Left renal cortex interstitium (tissue), 4 donors: ENCODE measurements at regions not wholly inside any gene's neighbourhood (a gene's known extent, or its start where the extent isn't known, plus 50 kb on each side); places are given as distances from the start of the nearest gene placed in this dataset.
"Not testable (repeated sequence)": the region's sequence is repeated elsewhere in the genome, so short reads cannot be mapped to it uniquely, and the experiment has no call there.

Experiments used
- DNase-seq, 4 donors: peaks; one replicate each; pipeline ENCODE4 v3.0.0-alpha.2; 2013; ENCODE audit warnings: low read depth in 4 of 4, low spot score in 2 of 4, missing footprints in 1 of 4

DNA sequence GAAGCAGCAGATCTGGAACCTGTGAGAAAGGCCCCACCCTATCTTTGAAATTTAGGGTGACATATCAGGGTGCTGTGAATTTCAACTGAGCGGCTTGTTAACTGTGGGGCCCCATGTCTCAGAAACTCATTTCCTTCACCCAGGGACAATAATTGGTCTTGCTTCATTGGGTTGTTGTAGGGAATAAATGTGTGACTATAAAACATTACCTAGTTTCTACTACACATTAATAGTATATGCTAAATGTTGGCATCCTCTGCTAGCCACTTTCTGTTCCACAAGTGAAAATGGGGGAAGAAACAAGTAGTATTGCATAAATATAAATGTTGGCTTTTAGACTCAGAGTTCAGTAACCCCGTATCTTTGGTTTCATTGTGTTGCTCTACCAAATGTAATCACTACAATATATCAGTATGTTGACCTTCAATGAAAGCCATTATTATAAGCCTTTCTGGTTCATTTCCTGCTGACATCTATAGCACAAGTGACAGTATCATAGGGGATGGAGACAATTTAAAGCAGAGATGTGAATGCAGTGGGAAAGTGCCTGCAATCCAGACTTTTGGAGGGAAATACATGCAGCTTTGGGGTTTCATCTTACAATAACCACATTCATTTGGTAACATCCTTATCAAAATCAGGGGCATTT lies 905.5 kb upstream of the RAG2 start:
- DNase-seq, result no peak

GRCh38 chr11:37502202-37502601 lies 904.2 kb upstream of the RAG2 start:
- no peak for DNase-seq

- DNase-seq, result no peak
Measured at GRCh38 chr11:37500425-37500824, 902.4 kb upstream of the RAG2 start.

DNA sequence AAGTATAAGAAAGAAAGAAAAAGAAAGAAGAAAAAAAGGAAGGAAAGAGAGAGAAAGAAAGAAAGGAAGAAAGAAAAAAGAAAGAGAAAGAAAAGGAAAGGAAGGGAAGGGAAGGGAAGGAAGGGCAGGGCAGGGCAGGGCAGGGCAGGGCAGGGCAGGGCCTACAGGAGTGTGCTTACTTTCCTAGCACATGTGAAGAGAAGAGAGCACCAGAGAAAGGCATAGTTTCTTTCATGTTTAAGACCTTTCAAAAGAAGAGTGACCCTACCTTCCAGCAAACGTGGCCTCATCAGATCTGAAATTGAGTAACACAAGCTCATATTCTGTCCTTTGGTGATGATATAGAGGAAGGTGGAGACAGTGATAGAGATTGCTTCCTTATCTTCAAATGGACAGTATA lies 899.3 kb upstream of the RAG2 start:
- no peak for DNase-seq

DNA sequence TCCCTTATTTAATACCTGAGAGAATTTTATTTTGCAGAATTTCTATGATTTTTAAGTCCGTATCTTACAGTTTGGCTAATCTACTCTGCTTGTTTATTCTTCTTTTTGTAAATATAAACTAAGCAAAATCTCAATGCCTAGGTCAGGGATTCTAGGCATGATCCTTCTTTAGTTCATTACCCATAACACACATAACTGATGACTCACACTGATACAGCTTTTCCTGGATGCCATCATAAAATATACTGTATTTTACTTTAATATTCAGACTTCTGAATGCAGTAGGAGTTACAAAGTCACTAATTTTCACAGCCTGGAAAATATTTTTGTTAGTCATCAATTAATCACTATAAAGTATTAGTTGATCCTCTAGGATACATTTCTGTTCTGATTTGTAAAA lies 898.2 kb upstream of the RAG2 start:
- no peak for DNase-seq

DNA sequence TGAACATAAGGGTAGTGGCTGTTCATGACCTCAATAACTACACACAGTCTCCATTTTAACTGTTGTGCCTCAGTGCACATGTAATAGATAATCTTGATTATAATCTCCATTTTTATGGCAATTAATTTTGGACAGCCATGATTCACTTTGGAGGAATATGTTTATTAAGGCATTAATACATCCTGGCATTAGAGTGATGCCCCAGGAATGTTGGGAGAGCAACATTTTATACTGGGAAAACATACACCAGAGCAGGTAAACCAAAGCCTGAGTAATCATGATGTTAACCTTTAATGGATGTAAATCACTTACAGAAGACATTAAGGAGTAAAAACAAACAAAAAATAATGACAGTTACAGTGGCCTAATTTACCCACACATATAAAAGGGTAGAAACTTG lies 886.3 kb upstream of the RAG2 start:
- no peak for DNase-seq

DNA sequence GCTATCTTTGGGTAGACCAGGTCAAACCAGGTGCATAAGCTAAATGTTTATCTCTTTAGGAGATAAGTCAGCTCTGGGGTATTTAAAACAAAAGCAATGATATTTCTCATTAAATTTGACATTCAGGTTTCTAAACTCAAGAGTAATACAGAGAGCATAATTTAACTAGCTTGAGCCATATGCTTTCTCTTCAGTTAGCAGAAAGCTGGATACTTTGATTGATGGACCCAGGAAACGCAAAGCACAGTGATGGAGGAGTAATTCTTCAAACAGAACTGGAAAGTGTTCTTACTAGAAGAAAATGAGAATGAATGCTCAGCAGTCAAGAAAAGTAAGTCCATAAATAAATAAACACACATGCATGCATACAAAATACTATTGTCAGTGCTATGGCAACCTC lies 885.7 kb upstream of the RAG2 start:
- no peak for DNase-seq

DNA sequence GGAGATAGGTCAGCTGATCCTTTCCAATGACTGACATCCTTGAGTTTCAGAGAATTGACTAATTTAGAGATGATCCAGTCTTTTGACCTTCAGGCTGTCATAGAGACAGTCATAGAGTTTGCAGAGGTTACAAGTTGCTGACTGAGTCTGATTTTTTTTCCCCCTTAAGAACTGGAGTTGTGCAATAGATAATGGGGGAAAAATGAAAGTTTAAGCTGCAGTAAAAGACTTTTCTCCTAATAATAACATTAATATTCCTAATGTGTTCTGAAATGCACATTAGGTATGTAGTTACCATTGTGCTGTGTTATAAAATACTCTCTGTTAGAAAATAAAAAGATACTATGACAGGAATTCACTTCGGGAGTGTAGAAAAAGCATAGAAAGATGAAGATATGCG lies 876.9 kb upstream of the RAG2 start:
- no peak for DNase-seq

DNA sequence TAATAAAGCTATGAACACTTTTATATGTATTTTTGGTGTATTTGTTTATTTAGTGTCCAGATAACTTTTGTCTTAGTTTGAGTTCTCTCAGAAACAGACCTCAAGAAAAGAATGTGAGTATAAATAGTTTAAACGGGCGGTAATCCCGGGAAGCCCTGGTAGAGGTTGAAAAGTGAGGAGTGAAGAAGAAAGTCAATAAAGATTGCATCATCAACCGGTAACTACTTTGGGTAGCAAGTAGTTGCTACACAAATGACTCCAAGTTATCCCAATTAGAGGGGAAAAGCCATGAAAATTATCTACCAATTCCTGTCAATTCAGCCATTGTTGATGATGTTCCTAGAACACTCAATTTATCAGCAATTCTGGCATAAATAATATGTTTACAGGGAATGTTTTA lies 870.3 kb upstream of the RAG2 start:
- no peak for DNase-seq

GRCh38 chr11:37465221-37465620 lies 867.2 kb upstream of the RAG2 start:
- DNase-seq, result no peak

DNA sequence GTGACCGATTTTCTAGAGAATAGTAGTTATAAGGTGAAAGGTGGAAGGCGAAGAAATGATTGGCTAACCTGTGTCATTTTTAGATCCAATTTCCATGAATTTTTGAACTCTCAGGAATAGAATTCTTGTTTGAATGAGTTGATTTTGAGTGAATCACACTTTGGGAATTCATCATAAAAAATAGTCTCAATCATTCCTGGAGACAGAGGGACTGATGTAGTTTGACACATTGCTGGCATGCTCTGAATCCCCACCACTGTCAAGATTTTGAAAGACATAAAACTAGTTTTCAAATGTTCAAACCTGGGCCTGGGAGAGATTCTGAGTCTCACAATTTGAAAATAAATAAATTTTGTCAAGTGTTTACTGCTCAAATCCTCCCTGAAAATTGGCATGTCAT lies 861.4 kb upstream of the RAG2 start:
- no peak for DNase-seq

- DNase-seq, result no peak
Measured at GRCh38 chr11:37456746-37457145, 858.7 kb upstream of the RAG2 start.

DNA sequence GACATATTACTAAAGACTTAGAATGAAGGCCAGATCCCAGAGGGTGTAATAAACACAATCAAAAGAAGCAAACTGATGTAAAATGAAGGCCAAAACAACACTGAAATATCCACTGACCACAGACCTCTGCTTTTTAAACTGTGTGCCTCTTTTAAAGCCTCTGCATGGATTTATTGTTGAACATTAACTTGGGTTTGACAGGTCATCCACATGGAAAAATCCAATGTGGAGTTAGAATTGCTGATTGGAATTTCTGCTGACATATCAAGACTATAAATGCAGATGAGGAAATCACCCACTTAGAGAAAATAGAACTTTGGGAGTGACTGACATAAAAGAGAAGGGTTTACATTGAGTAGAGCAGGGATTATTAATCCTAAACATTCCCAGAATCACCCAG lies 853.9 kb upstream of the RAG2 start:
- DNase-seq, result peak in 1 of 4 donors; percentile 10

DNA sequence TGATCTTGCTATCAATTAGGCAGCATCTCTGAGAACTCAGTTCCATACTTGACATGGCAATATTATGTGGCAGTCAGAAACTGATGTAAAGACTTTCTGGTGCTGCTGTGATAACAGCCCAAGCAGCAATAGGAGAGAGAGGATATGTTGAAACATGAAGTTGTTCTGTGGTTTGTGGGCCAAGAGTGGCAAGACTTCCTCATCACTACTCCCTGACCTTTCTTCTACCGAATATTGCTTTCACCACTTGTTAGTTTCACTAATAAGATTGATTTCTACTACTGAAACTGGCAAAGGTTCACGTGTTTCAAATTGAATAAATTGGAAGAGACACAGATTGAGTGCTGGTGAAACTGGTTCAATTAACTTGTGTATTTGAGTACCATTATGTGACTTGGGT lies 852.6 kb upstream of the RAG2 start:
- DNase-seq, result no peak

DNA sequence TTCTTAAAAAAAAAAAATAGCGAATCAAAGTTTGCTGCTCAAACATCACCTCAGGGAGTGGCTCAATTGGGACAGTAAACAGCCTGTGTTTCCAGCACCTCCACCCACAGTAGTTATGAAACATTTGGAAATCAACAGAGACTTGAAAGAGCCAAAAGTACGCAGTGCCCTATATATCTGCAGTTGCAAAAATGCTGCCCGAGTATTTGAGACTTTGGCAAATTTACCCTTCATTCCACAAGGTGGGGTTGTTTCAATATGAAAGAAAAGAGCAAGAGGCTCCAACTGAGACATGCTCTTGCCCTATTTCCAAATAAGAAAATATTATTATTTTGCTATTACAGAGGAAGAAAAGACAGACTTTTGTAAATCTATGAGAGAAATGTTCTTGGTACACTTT lies 851.1 kb upstream of the RAG2 start:
- peak in 2 of 4 donors; percentile 18 to 38 for DNase-seq

GRCh38 chr11:37442576-37442975 lies 844.5 kb upstream of the RAG2 start:
- DNase-seq, result no peak

- not testable (repeated sequence) for DNase-seq
Measured at GRCh38 chr11:37431633-37432230, 833.7 kb upstream of the RAG2 start.

GRCh38 chr11:37430966-37431632 lies 833.1 kb upstream of the RAG2 start:
- DNase-seq, result not testable (repeated sequence)

- no peak for DNase-seq
Measured at GRCh38 chr11:37422511-37422910, 824.5 kb upstream of the RAG2 start.

GRCh38 chr11:37411289-37411688 lies 813.3 kb upstream of the RAG2 start:
- no peak for DNase-seq

GRCh38 chr11:37409124-37409523 lies 811.1 kb upstream of the RAG2 start:
- DNase-seq, result no peak

- no peak for DNase-seq
Measured at GRCh38 chr11:37407461-37407860, 809.4 kb upstream of the RAG2 start.
